ENCODE measurements at regions not wholly inside any gene's neighbourhood (a gene's known extent, or its start where the extent isn't known, plus 50 kb on each side); places are given as distances from the start of the nearest gene placed in this dataset.

- TF ChIP-seq CTCF (IDR thresholded peaks at IDR 0.05) (no peak), POLR2A (IDR thresholded peaks at IDR 0.05) (no peak)
Measured at GRCh38 chrX:74162199-74162598, 141.8 kb upstream of the ZCCHC13 start.
